ENCODE measurements at regions not wholly inside any gene's neighbourhood (a gene's known extent, or its start where the extent isn't known, plus 50 kb on each side); places are given as distances from the start of the nearest gene placed in this dataset.

DNA sequence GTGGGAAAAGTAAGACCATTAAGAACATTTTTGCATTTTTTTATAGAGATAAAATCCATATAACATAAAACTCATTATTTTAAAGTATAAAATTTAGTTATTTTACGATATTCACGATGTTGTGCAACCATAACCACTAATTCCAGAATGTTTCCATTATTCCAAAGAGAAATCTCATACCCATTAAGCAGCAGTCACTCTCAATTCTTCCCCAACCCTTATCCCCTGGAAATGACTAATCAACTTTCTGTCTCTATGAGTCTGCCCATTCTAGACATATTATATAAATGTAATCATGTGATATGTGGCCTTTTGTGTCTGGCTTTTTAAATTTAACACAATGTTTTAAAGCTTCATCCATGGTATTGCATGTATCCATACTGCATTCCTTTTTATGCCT is 115.6 kb upstream of the ADAMTSL1 start:
- DNase-seq: no peak

- no peak for DNase-seq
Measured at GRCh38 chr9:18359335-18359734, 114.6 kb upstream of the ADAMTSL1 start.

DNA sequence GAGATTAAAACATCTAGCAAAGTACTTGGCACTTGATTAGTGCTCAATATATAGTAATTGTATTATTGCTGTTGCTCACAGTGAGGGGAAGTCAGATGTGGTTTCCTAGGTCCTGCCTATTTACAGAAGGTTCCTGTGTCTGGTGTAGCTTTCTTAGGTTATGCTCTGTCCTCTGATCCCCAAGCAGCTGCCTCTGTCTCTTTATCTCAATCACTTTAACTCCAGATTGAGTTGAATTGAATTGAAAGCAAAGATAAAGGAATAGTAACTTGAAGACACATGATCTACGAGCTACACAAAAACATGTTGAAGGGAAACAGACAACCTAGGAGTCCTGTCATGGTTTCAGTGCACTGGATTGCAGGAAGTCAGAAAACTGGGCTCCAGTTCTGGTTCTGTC is 113.9 kb upstream of the ADAMTSL1 start:
- DNase-seq: no peak

- no peak for DNase-seq
Measured at GRCh38 chr9:18361646-18362045, 112.3 kb upstream of the ADAMTSL1 start.

DNA sequence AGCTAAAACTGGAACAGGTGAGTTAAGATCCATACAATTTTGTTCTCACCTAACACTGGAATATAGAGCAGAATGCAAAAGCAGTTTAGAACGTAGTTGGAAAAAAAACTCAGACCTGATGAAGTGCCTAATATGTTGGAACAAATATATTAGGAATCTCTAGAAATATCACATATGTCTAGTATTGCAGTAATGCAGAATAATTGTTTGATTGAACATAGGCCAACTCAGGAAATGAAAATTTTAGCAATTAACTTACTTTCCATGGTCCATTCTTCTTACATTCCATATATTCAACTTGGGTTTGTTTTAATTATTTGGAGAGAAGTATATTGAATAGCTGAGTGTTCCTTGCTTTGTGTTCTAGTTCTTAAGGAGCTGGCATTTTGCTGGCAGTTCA is 111.8 kb upstream of the ADAMTSL1 start:
- no peak for DNase-seq

DNA sequence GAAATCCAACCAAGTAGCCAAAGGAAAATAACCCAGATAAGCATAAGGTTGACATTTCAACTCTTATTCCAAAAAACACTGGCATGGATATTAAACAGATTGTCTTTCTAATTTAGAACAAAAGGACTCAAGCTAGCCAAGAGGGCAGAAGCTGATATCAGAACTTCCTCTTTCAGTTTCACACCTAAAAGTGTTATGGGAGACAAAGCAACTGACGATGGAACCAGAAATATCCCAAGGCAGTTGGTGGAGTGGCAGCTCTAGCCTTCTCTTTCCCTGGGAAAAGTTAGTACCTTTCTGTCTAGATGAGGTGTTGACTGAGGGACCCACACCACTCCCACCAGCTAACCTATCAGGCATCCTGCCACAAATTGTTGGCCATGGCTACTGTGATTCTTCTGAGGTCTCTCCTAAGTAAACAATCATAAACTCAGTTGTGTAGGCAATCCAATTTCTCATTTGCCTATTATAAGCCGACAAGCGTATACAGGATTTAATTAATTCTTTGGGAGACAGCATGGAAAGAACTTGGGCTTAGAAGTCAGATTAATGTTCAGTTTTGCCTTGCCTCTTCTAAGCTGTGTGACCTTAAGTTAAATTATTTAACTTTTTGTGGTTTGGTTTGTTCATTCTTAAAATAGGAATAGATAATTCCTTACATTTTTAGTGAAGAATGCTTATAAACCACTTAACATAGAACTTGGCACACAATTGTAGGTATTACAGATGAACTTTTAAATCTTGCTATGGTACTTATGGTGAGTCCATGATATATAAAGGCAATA is 110.9 kb upstream of the ADAMTSL1 start:
- no peak for DNase-seq

GRCh38 chr9:18365651-18366050 is 108.3 kb upstream of the ADAMTSL1 start:
- no peak for DNase-seq

DNA sequence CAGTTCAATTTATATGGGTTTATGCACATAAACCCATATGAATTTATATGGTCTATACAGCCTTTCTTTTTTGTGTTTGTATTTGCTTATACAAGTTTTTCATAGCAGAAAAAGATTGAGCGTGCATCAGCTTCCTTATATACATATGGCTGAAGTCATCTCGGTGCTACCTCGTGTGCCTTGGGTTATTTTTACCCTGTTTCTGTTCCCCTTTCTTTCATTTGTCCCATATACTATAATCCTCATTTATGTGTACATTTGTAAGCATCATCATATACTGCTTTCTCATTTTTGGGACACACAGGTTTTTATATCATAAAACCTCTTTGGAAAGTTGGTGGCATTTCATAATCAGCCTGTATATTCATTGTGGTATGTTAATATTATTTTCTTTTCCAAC is 107.8 kb upstream of the ADAMTSL1 start:
- DNase-seq: no peak

- DNase-seq: no peak
Measured at GRCh38 chr9:18368206-18368605, 105.7 kb upstream of the ADAMTSL1 start.

GRCh38 chr9:18371141-18371540 is 102.8 kb upstream of the ADAMTSL1 start:
- no peak for DNase-seq

DNA sequence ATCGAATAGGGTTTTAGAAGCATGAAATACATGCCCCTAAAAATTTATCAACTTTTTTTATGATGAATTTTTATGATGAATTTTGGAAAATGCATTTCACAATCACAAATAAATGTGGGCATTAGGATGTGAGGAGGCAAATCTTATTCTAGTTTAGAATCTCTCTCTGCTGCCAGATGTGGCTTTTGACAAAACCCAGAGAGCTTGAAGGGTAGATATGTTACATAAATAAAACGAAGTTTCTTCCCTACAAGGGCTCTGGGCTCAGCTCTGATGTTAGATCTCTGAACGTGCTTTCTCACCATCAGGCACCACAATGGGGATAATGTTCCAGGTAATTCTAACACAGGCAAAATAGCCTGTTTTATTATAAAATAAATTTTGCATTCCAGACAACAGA is 102.3 kb upstream of the ADAMTSL1 start:
- no peak for DNase-seq

DNA sequence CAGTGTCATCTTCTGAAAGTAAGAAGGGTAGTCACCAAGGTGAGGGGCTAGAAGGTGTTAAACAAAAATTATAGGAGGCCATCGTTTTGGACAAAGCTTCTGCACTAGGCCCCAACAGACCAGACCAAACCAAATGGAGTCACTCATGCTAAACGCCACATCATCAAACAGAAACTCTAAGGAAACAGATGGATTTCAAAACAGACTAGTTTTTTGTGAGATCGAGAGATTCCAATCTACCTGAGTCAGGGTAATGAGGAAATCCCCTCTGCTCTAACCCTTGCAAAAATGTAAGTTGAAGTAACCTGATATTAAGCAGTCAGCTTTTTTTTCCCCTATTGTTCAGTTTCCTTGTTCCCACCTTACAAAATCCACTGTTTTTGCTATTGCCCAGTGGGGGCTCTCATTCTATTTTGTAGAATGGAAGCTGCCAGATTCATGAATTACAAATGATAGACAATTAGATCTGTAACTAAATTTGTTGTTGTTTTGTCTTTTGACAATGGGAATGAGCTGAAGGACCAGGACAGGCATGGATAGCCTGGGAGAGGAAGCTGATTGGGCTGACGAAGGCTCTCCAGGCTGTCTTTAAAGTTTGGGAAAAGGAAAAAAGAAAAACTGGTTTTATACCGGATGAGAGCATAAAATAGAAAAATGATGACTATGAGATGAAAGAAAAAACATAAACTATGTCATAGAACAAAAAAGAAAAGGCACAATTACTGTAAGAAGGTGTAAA is 94.7 kb upstream of the ADAMTSL1 start:
- no peak for DNase-seq

DNA sequence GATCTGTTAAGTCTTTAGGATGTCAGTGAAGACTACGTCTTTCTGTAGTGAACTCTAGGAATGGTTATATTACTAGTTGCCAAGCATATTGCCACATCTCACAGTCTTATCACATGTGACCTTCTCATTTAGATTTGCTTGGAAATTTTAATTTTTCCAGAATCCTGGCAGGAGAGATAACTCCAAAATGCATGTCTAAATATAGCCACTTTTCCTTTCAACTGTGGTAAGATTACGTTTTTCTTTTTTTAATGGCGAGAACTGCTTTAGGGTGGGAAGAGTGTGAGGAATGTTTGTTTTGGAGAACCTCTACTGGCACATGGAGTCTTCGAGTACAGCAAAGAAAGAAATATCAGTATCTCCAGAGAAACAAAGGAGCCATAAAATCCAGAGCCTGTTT is 91.7 kb upstream of the ADAMTSL1 start:
- DNase-seq: no peak

GRCh38 chr9:18384066-18384465 is 89.9 kb upstream of the ADAMTSL1 start:
- DNase-seq: no peak

DNA sequence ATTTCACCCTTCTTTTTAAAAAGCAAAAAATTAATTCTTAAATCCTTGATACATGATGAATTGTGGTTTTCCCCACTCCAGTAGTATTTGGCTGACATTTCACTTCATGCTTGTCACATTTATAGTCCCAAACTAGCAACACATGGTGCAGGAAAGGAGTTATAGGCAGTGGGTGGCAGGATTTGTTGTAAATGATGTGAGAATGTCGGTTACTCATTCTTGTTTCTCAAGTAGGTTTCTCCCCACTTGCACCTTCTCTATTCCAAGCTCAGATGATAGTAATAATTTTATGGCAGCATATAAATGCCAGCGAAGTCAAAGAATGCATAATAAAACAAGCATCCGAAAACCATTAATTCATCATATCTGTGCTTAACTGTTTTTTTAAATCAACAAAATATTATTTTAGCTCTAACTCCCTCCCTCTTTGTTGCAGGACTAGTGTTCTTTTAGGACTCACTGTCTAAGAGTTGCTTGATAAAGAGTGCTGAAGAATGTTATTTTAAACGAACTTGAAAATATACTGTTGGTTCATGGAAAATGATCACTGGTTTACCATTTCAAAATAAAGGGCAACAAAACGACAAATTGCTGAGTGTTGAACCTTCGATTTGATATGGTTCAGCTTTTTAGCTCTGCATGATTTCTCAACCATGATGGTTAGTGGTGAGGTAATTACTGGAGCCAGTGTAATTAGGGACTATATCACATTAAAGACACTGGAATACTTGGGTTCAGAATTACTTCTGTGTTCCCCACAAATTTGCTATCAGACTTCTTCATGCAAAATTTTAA is 88.1 kb upstream of the ADAMTSL1 start:
- no peak for DNase-seq

- DNase-seq: no peak
Measured at GRCh38 chr9:18390393-18390792, 83.6 kb upstream of the ADAMTSL1 start.

- DNase-seq: no peak
Measured at GRCh38 chr9:18393340-18394130, 80.4 kb upstream of the ADAMTSL1 start.

- no peak for DNase-seq
Measured at GRCh38 chr9:18394847-18395351, 79.1 kb upstream of the ADAMTSL1 start.

- DNase-seq: no peak
Measured at GRCh38 chr9:18396102-18396728, 77.7 kb upstream of the ADAMTSL1 start.

GRCh38 chr9:18397076-18397475 is 76.9 kb upstream of the ADAMTSL1 start:
- DNase-seq: no peak

- no peak for DNase-seq
Measured at GRCh38 chr9:18398038-18398437, 75.9 kb upstream of the ADAMTSL1 start.

DNA sequence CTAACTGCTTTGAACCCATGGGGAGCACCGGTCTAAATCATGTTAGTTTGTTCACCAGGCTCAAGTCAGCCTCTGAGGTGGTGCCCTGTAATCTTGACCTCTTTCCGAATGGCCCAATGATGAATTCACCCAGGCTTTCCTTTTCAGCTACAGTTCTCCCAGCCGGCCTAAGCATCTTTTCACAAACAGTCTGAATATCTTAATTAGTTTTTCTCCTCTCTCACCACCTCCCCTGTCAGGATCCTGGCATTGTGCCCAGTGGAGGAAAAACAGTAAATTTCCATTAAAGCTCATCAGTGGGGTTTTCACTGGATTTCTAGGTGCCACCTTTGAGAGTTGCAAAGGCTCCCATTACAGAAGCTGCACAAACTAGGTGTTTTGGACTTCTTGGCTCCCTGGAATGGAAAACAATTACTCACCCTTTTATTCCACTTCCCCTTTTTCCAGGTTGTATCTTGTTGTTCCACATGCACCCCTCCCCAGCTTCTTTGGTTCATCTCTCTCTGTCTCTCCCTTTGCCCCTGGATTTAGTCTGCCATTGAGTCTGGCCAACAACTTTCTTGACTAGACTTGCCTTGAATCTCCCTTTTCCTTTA is 69.4 kb upstream of the ADAMTSL1 start:
- no peak for DNase-seq
